GM12891 (cell line): ENCODE measurements at regions not wholly inside any gene's neighbourhood (a gene's known extent, or its start where the extent isn't known, plus 50 kb on each side); places are given as distances from the start of the nearest gene placed in this dataset.

Experiments
- PAX5 ChIP-seq: IDR thresholded peaks from 2 replicates; pipeline ENCODE4 v1.6.1; 2011; ENCODE audit warnings: low read length, moderate library complexity, mild to moderate bottlenecking; ENCODE audit not compliant: insufficient read depth, severe bottlenecking
- POLR2A ChIP-seq: IDR thresholded peaks from 2 replicates; pipeline ENCODE4 v1.6.1; 2011; ENCODE audit warnings: low read depth, low read length, control low read depth
- POLR2AphosphoS5 ChIP-seq: IDR thresholded peaks from 2 replicates; pipeline ENCODE4 v1.6.1; 2011; ENCODE audit warnings: low read depth, low read length, control low read depth
- POU2F2 ChIP-seq: IDR thresholded peaks from 2 replicates; pipeline ENCODE4 v1.6.1; 2011; ENCODE audit warnings: low read depth, mild to moderate bottlenecking, control low read depth, low read length, moderate library complexity
- SPI1 ChIP-seq: IDR thresholded peaks from 2 replicates; pipeline ENCODE4 v1.6.1; 2011; ENCODE audit warnings: low read depth, low read length, control low read depth
- TAF1 ChIP-seq: IDR thresholded peaks from 2 replicates; pipeline ENCODE4 v1.6.1; 2011; ENCODE audit warnings: low read depth, low read length, control low read depth

DNA sequence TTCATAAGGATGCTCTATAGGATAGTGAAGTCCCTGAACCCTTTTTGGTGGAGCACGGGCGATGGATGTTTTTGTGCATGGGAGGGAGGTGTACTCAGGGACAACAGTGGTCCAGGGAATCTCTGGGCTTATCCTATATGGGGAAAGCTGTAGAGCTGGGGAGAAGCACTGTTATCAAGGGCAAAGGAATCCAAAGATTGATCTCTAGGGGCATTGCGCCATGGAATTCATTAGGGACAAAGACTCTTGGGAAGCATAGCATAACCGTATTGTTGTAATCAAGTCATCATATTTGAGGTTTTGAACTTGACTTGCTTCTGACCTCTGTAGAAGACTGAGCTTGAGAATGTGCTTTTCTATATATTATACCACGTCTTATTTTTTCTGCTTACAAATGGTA, 172.9 kb upstream of the ZFHX3 start:
- TF ChIP-seq POLR2A: no peak
- TF ChIP-seq PAX5: no peak
- no peak for TF ChIP-seq TAF1
- no peak for TF ChIP-seq POLR2AphosphoS5
- TF ChIP-seq SPI1: no peak
- TF ChIP-seq POU2F2: no peak
